GM12874 (cell line): ENCODE measurements at regions not wholly inside any gene's neighbourhood (a gene's known extent, or its start where the extent isn't known, plus 50 kb on each side); places are given as distances from the start of the nearest gene placed in this dataset.

Source experiments
- CTCF ChIP-seq: IDR thresholded peaks from 2 replicates; pipeline ENCODE4 v1.5.1; 2011; ENCODE audit warnings: low read depth, mild to moderate bottlenecking, control low read depth, low read length, moderate library complexity; ENCODE audit not compliant: insufficient read depth

- TF ChIP-seq CTCF: no peak
Observed at GRCh38 chrY:7518387-7518786, 606.8 kb upstream of the AMELY start.

GRCh38 chrY:7516268-7516667, 604.7 kb upstream of the AMELY start:
- no peak for TF ChIP-seq CTCF

GRCh38 chrY:7515812-7516211, 604.3 kb upstream of the AMELY start:
- TF ChIP-seq CTCF: no peak

- no peak for TF ChIP-seq CTCF
Observed at GRCh38 chrY:7502896-7503295, 591.3 kb upstream of the AMELY start.

GRCh38 chrY:7501236-7501635, 589.7 kb upstream of the AMELY start:
- no peak for TF ChIP-seq CTCF

GRCh38 chrY:7496001-7496400, 584.4 kb upstream of the AMELY start:
- TF ChIP-seq CTCF: no peak

GRCh38 chrY:7471976-7472375, 560.4 kb upstream of the AMELY start:
- no peak for TF ChIP-seq CTCF

GRCh38 chrY:7470037-7470436, 558.5 kb upstream of the AMELY start:
- no peak for TF ChIP-seq CTCF
